ENCODE measurements at regions not wholly inside any gene's neighbourhood (a gene's known extent, or its start where the extent isn't known, plus 50 kb on each side); places are given as distances from the start of the nearest gene placed in this dataset.

GRCh38 chr6:140011537-140011936 is 637.1 kb upstream of the CITED2 start:
- TF ChIP-seq, protein P1, sequence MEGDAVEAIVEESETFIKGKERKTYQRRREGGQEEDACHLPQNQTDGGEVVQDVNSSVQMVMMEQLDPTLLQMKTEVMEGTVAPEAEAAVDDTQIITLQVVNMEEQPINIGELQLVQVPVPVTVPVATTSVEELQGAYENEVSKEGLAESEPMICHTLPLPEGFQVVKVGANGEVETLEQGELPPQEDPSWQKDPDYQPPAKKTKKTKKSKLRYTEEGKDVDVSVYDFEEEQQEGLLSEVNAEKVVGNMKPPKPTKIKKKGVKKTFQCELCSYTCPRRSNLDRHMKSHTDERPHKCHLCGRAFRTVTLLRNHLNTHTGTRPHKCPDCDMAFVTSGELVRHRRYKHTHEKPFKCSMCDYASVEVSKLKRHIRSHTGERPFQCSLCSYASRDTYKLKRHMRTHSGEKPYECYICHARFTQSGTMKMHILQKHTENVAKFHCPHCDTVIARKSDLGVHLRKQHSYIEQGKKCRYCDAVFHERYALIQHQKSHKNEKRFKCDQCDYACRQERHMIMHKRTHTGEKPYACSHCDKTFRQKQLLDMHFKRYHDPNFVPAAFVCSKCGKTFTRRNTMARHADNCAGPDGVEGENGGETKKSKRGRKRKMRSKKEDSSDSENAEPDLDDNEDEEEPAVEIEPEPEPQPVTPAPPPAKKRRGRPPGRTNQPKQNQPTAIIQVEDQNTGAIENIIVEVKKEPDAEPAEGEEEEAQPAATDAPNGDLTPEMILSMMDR (IDR thresholded peaks at IDR 0.05): no peak
- no peak for TF ChIP-seq POLR2A (IDR thresholded peaks at IDR 0.05)
